ENCODE measurements at regions not wholly inside any gene's neighbourhood (a gene's known extent, or its start where the extent isn't known, plus 50 kb on each side); places are given as distances from the start of the nearest gene placed in this dataset.

GRCh38 chr7:145168879-145169278 is 333.0 kb upstream of the TPK1 start:
- no peak for TF ChIP-seq CTCF (IDR thresholded peaks at IDR 0.05; ENCODE audit: unreplicated experiment)
- H3K27ac Mint-ChIP-seq (ENCODE audit: unreplicated experiment), result no peak overlapping the region
- H3K4me3 Mint-ChIP-seq (ENCODE audit: unreplicated experiment), result no peak overlapping the region
- peaks cover 9% of the 10 kb centered on the region for H3K9me3 Mint-ChIP-seq (ENCODE audit: unreplicated experiment)
- no peaks in the 10 kb centered on the region for H3K4me1 Mint-ChIP-seq (ENCODE audit: unreplicated experiment)
- H3K27me3 Mint-ChIP-seq (ENCODE audit: unreplicated experiment), result peaks cover 3% of the 10 kb centered on the region
- no peaks in the 10 kb centered on the region for H3K36me3 Mint-ChIP-seq (ENCODE audit: low read depth, unreplicated experiment)
- no peak for DNase-seq (ENCODE audit: low spot score)

GRCh38 chr7:145168427-145168826 is 332.6 kb upstream of the TPK1 start:
- H3K27me3 Mint-ChIP-seq (ENCODE audit: unreplicated experiment), result peaks cover 3% of the 10 kb centered on the region
- no peak overlapping the region for H3K4me3 Mint-ChIP-seq (ENCODE audit: unreplicated experiment)
- no peaks in the 10 kb centered on the region for H3K36me3 Mint-ChIP-seq (ENCODE audit: low read depth, unreplicated experiment)
- no peak for TF ChIP-seq CTCF (IDR thresholded peaks at IDR 0.05; ENCODE audit: unreplicated experiment)
- H3K27ac Mint-ChIP-seq (ENCODE audit: unreplicated experiment), result no peak overlapping the region
- H3K9me3 Mint-ChIP-seq (ENCODE audit: unreplicated experiment), result peaks cover 13% of the 10 kb centered on the region
- DNase-seq (ENCODE audit: low spot score), result no peak
- H3K4me1 Mint-ChIP-seq (ENCODE audit: unreplicated experiment), result no peaks in the 10 kb centered on the region

GRCh38 chr7:145156834-145157233 is 321.0 kb upstream of the TPK1 start:
- H3K4me1 Mint-ChIP-seq (ENCODE audit: unreplicated experiment), result no peaks in the 10 kb centered on the region
- no peak overlapping the region for H3K4me3 Mint-ChIP-seq (ENCODE audit: unreplicated experiment)
- no peaks in the 10 kb centered on the region for H3K36me3 Mint-ChIP-seq (ENCODE audit: low read depth, unreplicated experiment)
- no peaks in the 10 kb centered on the region for H3K27me3 Mint-ChIP-seq (ENCODE audit: unreplicated experiment)
- no peak for TF ChIP-seq CTCF (IDR thresholded peaks at IDR 0.05; ENCODE audit: unreplicated experiment)
- H3K9me3 Mint-ChIP-seq (ENCODE audit: unreplicated experiment), result peaks cover 4% of the 10 kb centered on the region
- DNase-seq (ENCODE audit: low spot score), result no peak
- H3K27ac Mint-ChIP-seq (ENCODE audit: unreplicated experiment), result no peak overlapping the region

- H3K36me3 Mint-ChIP-seq (ENCODE audit: low read depth, unreplicated experiment), result no peaks in the 10 kb centered on the region
- DNase-seq (ENCODE audit: low spot score), result no peak
- H3K4me3 Mint-ChIP-seq (ENCODE audit: unreplicated experiment), result no peak overlapping the region
- H3K4me1 Mint-ChIP-seq (ENCODE audit: unreplicated experiment), result no peaks in the 10 kb centered on the region
- no peak for TF ChIP-seq CTCF (IDR thresholded peaks at IDR 0.05; ENCODE audit: unreplicated experiment)
- H3K27ac Mint-ChIP-seq (ENCODE audit: unreplicated experiment), result no peak overlapping the region
- H3K9me3 Mint-ChIP-seq (ENCODE audit: unreplicated experiment), result peaks cover 9% of the 10 kb centered on the region
- H3K27me3 Mint-ChIP-seq (ENCODE audit: unreplicated experiment), result no peaks in the 10 kb centered on the region
These were observed 316.7 kb upstream of the TPK1 start for GRCh38 chr7:145152589-145152988.

- DNase-seq (ENCODE audit: low spot score), result no peak
- no peaks in the 10 kb centered on the region for H3K36me3 Mint-ChIP-seq (ENCODE audit: low read depth, unreplicated experiment)
- no peak for TF ChIP-seq CTCF (IDR thresholded peaks at IDR 0.05; ENCODE audit: unreplicated experiment)
- H3K9me3 Mint-ChIP-seq (ENCODE audit: unreplicated experiment), result peaks cover 9% of the 10 kb centered on the region
- no peak overlapping the region for H3K4me3 Mint-ChIP-seq (ENCODE audit: unreplicated experiment)
- no peaks in the 10 kb centered on the region for H3K27me3 Mint-ChIP-seq (ENCODE audit: unreplicated experiment)
- no peak overlapping the region for H3K27ac Mint-ChIP-seq (ENCODE audit: unreplicated experiment)
- H3K4me1 Mint-ChIP-seq (ENCODE audit: unreplicated experiment), result no peaks in the 10 kb centered on the region
These were observed 315.8 kb upstream of the TPK1 start for GRCh38 chr7:145151676-145152075.
